GM21786 (cell line): ENCODE measurements at regions not wholly inside any gene's neighbourhood (a gene's known extent, or its start where the extent isn't known, plus 50 kb on each side); places are given as distances from the start of the nearest gene placed in this dataset.
A peak's percentile ranks its signal among the peaks of the same experiment; 100 is the strongest.

ENCODE experiments used
- ATAC-seq: cut with Tn5 transposase; IDR thresholded peaks from one replicate; pipeline ENCODE4 v1.9.1; 2021; ENCODE audit not compliant: unreplicated experiment

DNA sequence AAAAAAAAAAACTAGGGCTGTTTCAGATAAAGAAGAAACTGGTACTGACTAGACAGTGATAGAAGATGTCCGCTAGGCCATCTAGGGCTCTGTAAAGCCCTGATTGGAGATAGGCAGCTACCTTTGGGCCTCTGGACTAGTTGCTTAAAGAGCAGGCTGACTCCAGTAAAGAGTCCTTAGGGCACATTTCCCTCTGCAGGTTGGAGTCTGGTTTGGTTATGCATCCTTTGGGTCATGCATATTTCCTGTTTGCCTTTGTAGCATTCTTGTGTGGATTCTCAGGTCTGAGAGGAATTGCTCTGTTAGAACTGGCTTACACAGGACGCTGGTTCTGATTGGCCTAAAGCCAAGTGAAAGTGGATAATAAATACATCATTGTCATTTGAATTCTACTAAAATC, 165.5 kb upstream of the LRRN1 start:
- no peak for ATAC-seq

DNA sequence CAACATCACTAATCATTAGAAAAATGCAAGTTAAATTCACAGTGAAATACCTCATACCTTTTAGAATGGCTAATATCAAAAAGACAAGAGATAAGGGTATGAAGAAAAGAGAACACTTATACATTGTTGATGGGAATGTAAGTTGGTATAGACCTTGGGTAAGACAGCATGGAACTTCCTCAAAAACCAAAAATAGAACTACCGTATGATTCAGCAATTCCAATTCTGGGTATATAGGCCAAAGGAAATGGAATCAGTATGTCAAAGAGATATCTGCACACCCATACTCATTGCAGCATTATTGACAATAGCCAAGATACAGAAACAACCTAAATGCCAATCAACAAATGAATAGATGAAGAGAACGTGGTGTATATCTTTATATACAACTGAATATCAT, 166.8 kb upstream of the LRRN1 start:
- no peak for ATAC-seq

DNA sequence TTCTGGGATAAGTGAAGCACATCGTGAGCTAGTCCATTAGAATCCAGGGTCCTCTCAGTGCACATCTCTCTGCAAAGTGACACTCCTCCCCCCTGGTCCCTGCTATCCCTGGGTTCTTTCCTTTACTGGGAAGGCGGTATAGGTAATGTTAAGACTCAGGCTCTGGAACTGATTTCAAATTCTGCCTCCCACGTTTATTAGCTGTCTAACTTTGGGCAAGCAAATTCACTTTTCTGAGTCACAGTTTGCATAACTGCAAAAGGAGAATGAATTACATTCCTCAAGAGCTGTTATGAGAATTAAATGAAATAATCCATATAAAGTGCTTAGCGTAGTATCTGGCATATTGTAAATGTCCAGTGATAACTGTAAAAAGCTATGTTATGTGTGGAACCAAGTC, 168.1 kb upstream of the LRRN1 start:
- ATAC-seq: no peak

DNA sequence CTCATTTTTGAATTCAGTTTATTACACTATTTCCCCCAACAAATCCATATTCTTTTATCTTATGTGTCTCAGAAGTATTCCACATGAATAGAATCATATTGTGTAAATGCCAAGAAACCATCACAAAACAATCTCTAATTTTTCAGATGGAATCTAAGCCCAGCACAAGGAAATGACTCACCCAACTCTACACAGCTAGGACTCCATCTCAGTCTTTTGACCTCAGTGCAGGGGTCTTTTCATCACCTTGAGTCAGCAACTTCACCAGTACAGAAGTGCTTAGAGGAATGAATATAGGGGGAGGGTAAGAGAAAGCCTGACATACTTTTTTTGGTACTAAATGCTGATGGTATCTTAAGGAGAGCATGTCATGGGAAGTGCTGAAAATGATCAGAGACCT, 169.3 kb upstream of the LRRN1 start:
- no peak for ATAC-seq

DNA sequence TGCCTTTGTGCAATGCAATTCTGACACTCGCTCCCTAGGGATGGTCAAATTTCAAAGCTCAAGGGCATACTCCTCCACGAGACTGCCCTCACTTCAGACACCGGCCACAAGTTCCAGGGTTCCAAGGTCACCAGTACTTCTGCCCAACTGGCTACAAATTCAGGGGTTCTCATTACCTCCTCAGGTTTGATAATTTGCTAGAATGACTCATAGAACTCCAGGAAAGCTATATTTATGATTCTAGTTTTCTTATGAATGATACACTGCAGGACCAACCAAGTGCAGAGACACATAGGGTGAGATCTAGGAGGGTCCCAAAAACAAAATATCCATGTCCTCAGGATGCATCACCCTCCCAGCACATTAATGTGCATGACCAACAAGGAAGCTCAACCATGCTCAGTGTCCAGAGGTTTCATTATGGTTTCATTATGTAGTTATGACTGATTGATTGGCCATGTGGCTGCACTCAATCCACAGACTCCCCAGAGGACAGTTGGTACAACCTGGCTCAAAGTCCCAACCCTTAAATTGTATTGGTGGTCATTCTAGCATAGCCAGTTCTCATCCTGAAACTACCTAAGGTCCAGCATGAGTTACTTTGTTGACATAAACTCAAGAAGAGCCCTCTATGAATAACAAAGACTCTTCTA, 170.4 kb upstream of the LRRN1 start:
- ATAC-seq: peak; percentile 78

DNA sequence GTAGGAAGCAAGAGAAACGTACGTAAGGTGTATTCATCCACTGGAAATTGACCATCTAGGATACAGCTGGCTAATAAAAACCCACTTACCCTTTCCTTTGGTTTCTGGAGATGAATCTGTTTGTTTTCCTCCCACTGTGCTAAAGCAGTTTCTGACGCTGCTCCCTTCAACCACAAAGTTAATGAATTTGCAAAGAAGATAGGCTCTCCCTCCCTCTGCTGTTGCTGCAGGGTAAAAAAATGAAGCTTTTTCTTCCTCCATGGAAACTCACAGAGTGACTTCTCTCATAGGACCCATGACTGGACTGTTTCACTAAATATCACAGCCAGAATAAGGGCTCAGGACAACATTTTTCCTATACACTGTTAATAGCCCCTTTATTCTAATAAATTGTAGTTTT, 172.1 kb upstream of the LRRN1 start:
- peak; percentile 39 for ATAC-seq

DNA sequence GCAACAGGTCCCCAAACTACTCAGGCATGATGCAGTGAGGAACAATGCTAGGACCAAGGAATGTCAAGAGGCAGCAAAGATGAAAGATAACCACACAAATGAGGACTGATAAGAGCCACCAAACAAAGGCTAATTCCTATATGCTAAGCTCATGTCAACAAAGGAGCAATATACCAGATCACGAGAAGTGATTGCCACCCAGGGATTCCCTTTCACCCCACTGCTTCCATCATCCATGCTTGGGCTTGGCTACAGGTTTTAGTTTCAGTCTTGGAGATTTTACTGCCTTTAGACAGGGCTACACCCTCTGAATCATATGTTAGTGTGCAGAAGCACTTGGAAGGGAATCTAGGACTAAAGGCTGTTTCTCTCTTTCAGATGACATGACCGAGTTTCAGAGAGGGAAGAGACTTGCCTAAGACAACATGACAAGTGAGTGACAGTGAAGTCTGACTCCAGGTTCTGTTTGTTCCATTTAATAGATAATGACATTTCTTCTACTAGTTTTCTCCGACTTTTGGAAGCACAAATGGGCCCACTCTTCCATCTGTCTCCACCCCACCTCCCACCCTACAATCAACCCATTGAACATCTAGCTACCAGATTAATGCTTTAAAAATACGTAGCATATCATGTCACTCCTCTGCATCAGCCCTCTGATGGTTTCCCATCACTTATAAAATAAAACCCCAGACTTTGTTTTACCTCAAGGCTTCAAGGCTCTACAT, 173.5 kb upstream of the LRRN1 start:
- no peak for ATAC-seq

DNA sequence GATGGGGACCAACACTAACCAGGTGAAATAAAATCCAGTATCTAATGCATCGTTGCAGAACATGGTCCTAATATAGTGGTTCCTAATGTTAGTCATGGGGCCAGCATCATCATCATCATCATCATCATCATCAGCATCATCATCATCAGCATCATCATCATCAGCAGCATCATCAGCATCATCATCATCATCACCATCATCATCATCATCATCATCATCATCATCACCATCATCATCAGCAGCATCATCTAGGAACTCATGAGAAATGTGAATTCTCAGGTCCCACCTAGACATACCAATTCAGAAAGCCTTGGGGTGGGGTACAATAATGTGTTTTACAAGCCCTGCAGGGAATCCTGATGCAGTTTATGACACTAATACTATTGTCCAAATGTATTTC, 179.4 kb upstream of the LRRN1 start:
- no peak for ATAC-seq

DNA sequence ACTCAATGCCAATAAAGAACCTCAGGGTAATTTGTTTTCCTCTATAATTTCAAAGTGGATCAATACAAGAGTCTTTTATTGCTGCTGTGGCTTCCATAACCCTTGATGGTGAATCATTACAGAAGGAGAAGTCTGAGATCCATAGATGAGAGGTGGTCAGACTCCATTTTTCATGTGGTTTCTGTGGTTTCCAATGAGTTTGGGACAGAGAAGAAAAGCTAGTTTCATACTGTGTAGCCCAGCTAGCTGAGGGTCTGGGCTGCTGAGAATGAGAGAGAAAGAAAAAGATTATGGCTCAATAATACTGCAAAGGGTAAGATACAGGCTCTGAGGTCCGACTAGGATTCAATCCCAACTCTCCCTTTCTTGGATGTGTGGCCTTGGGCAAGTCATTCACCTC, 180.6 kb upstream of the LRRN1 start:
- no peak for ATAC-seq

DNA sequence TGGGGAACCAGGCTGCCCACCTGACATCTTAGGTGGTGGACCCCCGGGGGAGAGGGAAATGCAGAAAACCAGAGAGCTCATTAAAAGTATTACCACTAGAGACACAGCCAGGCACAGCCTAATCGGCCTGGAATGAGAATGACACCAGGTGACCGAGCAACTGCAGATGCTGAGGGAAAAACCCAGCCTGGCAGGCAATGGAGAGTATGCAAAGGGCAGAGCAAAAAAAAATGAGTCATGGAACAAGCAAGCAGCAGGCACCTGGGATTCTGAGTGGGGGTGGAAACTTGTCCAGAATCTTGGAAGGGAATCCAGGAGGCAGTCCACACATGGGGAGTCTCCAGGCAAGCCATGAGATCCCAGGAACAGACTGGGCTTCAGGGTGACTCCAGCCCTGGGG, 183.7 kb upstream of the LRRN1 start:
- ATAC-seq: peak; percentile 60

DNA sequence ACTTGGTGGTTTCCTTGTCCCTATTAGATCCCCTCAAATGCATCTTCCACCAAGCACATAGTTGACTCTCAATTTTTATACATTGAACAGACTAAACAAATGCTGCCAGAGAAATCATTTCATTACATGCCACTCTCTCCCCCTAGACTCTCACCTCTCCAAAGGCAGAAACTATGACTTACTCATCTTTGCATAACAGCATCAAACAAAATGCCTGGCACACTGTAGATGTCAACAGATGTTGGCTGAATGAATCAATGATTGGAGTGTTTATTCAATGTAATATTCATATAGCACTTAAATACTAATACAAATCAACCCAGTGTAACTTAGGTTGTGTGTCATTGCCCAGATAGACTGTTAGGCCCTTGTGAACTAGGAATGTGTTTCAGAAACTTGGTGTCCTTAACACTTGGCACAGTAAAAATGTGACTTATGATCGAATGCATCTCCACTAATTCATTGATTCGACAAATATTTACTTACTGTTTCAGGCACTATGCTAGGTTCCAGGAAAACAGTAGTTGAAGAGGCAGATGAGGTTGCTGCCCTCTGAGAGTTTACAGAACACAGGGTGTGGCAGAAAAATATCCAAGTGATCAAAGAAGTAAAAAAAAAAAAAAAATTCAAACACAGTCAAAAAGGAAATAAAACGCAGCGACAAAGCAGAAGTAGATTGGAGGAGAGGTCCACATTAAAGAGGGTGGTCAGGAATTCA, 188.5 kb upstream of the LRRN1 start:
- ATAC-seq: no peak

DNA sequence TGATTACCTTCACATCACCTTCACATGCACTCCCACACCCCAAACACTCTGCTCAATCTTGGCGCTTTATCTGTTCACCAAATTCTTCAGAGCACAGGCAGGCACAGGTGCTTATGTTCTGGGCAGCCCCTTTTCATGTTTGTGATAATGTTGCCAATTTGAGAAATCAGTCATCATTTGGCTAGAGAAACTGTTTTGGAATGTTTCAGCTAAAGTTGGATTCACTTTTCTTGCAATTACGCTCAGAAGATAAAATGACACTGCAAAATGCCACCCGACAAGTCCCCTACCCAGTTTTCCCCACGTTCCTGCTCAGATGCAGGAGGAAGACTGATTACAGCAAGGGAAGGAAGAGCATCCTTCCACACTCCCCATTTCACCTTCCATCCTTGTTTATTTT, 192.9 kb upstream of the LRRN1 start:
- no peak for ATAC-seq

DNA sequence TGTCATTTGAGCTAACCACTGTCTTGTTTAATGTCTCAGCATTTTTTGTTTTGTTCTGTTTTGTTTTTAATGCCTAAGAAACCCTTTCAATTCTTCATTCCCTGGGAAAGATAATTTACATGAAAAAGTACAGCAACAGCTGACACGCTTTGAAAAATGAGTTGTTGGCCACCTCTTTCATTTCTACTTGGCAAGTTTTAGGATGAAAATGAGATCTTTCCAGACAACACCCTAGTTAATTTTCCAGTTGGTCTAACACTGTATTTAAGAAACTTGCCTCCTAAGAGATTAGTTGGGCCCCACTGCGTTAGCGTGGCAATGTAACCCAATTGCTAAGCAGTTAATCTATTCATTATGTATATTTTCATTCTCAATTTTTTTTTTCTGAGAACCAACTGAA, 194.0 kb upstream of the LRRN1 start:
- ATAC-seq: no peak

DNA sequence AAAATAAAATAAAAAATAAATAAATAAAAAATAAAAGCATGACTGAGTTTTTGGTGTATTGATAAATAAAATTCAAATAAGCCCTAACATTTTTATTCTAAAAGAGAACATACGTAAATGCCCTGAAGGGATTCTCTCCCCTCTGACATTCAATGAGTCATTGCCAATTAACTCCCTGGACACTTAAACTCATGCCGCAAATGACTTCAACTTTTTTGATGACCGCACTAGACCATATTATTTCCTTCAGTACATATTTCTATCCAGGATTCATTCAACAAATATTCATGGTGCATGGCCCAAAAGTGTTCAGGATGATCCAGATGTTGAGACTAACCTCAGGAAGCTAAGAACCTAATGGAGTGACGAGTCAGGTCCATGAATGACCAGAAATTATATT, 195.9 kb upstream of the LRRN1 start:
- ATAC-seq: no peak

DNA sequence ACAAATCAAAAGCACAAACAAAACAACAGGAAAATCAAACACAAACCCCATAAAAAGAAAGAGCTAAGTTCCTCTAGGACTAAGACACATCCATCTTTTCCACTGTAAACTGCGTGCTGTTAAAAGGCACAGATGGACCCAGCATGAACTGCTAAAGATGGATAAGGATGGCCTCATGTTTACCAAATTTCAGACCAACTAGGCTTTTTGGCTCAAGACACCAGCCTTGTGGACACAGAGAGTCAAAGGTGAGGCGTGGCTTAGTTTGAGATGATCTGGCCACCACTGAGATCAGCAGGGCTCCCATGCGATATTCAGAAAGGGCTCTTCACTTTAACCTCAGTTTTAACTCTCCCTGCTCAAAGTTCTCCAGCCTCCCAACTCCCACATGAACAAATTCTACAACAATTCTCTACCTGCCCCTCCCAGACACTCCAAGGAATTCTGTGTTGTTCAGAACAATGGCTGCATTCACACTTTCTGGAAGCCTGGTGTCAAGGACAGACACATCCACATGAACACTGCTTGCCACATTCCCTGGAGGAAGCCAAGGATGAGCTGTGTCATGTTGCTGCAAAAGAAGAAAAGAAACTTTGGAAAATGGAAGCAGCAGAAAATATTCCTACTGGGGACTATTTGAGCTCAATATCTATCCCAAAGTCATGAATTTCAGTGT, 198.4 kb upstream of the LRRN1 start:
- no peak for ATAC-seq

DNA sequence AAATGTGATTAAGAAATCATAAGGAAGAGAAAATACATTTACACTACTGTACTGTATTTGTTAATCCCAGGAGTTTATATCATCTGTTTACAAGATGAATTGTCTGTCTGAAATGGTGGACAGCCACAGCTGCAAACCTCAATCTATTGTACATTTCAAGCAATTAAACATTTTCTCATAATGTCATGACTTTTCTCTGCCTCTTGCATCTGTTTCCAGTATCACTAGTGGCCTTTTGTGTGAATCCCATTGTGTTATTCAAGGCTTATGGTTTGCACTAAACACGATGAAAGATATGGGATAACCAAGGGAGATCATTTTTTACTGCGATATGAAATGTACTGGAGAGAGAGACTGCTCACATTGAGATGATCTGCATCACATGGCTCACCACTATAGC, 200.2 kb upstream of the LRRN1 start:
- no peak for ATAC-seq

DNA sequence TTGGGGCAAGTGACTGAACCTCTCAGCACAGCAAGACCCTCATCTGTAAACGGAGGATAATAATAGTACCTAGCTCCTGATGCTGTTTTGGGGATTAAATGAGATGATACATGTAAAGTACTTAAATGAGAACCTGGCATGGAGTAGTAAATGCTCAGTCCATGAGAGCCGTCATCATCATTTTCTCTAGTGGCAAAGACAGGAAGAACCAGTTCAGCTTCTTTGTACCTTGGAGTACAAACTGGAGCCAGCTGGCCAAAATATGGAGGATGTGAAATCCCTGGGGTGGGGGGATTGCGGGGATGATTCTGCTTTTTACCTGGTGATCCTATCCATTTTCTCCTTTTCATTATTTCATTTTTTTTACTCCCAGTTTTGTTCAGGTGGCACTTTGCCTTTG, 204.2 kb upstream of the LRRN1 start:
- no peak for ATAC-seq

DNA sequence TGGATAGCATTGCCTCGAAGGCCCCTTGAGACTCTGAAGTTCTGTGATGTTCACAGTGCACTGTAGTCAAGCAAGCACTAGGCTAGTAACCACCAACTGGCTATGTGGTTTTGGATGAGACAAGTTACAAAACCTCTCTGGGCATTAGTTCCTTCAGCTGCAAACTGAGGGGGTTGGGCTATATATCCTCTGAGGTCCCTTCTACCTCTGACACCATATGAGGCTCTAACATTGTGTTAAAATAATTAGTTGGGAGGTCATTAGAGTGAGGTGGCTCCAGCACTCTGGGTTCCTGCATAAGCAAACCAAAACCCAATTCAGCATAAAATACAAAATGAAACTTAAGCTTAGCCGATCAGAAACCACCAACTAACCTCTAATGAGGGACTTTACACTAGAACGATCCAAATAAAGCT, 209.5 kb upstream of the LRRN1 start:
- peak; percentile 81 for ATAC-seq

DNA sequence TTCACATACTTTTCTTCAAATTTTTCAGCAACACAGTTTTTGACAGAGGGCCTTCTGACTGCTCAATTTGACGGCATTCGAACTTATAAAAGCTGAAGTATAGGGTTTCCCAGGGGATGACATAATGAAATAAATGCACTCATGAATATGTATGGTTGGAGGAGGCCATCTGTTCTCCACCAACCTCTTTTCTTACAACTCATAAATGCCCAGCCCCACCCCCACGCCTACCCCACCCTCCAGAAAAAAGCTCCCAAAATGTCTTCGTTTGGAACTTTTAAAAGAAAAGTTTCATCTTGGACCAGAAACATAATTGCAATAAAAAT, 211.6 kb upstream of the LRRN1 start:
- ATAC-seq: no peak

DNA sequence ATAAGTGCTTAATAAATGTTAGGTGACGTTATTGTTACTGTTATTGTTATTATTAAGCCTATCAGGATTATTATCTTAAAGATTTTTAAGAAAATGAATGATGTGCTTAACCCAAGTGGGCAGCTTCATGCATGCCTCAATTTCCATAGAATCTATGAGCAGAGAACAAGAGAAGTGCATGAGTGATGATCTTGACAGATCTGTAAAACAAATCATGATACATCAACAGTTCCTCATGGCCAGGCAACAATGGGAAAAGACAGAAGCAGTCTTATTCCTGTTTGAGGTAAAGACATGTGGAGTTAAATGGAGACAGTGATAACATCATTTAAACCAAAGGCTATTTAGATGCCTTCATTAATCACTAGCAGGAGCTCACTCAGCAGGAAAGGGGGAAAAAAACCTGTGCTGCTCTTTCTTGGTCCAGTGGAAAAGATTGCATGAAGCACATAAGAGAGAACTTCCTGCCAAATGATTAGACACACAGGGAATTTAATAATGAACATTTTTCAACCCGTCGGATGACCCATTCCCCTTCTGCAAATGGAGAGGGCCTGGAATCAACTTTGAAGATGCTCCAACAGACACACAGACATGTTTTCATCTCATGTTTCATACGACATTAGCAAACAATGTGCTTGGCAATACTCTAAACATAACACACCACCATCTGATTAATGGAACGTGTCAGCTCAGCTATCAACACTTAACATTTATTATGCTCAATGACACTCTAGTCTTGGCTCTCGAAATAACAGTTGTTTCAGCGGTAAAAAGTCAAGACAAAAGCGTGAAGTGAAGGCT, 212.2 kb upstream of the LRRN1 start:
- ATAC-seq: no peak

DNA sequence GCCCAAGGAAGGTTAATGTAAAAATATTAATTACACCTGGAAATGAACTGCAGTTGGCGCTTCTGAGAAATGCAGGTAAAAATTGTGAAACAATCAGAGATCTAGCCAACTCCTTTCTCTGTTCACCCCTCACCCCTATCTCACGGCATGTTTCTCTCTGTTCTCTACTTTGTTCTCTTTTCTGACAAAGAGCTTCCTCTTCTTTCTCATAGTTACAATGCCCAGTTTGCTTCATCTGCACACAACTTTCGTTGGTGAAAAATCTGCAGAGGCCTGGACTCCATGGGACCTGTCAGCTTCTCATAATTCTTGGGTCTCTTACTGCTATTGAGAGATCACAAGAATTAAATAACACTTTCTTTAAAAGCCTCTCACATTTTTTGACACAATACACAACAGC, 212.9 kb upstream of the LRRN1 start:
- ATAC-seq: no peak
